Iris pigment epithelial cell (primary cell): ENCODE measurements at regions not wholly inside any gene's neighbourhood (a gene's known extent, or its start where the extent isn't known, plus 50 kb on each side); places are given as distances from the start of the nearest gene placed in this dataset.

ENCODE experiments used
- DNase-seq: peaks from one replicate; pipeline ENCODE4 v3.0.0-alpha.2; 2011; ENCODE audit warnings: low read depth

GRCh38 chrX:69362856-69363255, 141.3 kb upstream of the NALF2 start:
- DNase-seq, result no peak

DNA sequence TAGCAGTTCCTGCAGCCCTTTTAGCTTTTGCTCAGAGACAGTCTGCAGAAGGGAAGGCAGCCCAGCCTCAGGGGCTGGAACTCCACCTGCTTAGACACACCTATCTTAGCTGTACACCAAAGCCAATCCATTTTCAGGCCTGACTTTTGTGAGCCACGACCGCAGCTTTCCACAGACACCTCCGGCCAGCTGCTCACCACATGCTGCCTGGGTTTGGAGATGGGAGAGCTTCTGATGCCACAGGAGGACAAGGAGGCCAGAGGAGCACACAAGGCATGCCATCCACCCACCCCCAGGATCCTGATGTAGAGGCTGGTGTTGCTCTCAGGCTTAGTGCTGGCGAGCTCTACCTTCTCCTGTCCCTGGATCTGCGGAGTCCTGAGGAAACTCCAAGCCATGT, 141.8 kb upstream of the NALF2 start:
- DNase-seq, result no peak

GRCh38 chrX:69361311-69361845, 142.7 kb upstream of the NALF2 start:
- peak; percentile 6 for DNase-seq

GRCh38 chrX:69357317-69357716, 146.8 kb upstream of the NALF2 start:
- DNase-seq, result no peak

GRCh38 chrX:69324851-69325250, 159.6 kb upstream of the PJA1 start:
- DNase-seq, result no peak

GRCh38 chrX:69323786-69324720, 158.8 kb upstream of the PJA1 start:
- DNase-seq, result no peak

DNA sequence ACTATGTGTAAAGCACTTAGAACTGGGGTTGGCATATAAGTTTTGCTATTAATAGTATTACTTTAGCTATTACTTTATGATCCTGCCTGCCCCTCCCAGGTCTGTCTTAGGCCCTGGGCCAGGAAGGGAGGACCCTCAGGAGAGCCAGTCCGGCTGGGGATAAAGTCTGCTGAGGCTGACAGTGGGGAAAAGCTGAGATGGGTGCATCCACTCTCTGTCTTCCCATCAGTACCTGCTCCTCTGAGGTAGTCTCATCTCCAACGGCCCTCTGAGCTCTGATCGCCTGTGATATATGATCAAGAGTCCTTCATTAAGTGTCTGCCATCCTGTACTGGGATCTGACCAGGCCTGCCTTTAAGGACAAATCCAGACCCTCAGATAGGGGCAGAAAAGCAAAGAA, 156.5 kb upstream of the PJA1 start:
- DNase-seq, result no peak

- DNase-seq, result no peak
These were observed 155.9 kb upstream of the PJA1 start for GRCh38 chrX:69321006-69321655.

DNA sequence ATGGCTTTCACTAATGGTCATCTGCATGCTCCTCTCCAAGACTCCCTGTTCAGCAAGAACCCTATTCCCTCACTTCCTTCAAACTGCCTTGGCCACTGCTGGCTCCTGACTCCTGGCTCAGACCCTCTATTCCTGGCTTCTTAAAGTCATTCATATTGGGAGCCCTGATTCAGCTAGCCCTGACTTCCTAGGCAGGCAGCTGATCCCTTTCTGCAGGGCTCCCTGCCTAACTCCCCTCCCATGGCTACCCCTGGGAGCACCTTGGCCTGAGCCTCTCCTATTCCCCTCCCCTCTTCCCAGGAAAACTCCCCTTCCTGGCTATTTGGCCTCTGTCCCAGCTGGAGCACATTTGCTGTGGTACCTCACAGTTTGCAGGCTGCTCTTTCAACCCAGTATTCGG, 154.9 kb upstream of the PJA1 start:
- no peak for DNase-seq

DNA sequence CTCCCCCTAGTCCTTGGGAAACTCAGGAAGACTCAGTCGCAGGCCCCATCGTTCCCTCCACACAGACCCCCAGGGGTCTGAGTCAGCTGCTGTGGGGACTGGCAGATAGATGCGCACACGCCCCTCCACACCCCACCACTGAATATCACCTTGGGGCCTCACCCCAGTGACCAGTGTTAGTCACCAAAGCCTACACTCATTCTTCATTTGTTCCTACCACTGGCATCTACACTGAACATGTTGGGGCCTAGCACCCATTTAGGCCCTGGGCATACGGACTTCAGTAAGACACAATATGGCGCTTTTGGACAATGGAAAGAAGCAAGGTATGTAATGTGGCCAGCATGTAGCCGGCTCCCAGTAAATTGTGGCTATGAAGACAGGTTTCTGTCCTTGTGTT, 154.1 kb upstream of the PJA1 start:
- no peak for DNase-seq

DNA sequence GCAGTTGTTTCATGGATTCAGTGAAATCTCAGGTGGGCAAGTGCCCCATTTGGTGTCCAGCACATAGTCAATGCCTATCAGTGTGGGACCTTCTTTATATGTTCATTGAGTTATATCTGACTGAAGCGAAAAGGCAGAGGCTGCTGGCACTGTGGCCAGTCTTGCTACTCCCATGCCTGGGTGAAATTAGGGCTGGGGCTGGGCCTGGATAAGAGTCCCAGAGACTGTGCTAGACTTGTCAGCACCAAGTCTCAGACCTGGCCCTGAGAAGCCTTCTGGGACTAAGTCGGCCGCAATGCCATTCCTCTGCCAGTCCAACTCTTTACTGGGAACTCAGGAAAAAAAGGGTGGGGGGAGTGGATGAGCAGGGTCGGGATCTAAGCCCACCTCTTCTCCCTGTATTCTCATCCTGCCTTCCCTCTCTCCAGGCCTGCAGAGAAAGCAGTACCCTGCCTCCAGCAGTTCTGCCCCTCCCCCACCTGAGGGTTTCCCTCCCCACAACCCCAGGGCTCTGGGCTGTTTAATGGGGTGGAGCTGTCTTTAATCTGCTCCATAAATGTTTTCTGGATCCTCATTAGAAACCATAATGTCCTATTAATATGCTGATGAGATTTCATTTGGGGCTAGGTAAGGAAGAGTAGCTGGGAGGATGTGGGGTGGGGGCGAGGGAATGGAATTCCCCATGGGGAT, 153.5 kb upstream of the PJA1 start:
- no peak for DNase-seq

DNA sequence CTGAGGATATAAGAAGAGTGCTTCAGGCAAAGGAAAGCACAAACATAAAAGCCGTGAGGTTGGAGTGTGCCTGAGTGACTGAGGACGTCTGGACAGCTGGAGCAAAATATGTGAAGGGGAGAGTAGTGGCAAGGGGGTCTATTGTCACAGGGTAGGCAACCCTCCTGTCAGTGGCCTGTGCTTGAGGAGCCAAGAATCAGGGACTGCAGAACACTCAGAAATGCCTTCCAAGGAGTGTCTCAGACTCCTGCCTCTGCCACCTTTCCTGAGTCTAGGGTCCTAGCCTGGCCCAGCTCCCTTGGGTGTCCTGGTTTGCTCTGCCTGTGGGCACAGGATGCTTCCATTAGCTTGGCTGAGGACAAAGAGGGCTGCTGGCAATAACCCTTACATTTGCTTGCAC, 152.5 kb upstream of the PJA1 start:
- no peak for DNase-seq

DNA sequence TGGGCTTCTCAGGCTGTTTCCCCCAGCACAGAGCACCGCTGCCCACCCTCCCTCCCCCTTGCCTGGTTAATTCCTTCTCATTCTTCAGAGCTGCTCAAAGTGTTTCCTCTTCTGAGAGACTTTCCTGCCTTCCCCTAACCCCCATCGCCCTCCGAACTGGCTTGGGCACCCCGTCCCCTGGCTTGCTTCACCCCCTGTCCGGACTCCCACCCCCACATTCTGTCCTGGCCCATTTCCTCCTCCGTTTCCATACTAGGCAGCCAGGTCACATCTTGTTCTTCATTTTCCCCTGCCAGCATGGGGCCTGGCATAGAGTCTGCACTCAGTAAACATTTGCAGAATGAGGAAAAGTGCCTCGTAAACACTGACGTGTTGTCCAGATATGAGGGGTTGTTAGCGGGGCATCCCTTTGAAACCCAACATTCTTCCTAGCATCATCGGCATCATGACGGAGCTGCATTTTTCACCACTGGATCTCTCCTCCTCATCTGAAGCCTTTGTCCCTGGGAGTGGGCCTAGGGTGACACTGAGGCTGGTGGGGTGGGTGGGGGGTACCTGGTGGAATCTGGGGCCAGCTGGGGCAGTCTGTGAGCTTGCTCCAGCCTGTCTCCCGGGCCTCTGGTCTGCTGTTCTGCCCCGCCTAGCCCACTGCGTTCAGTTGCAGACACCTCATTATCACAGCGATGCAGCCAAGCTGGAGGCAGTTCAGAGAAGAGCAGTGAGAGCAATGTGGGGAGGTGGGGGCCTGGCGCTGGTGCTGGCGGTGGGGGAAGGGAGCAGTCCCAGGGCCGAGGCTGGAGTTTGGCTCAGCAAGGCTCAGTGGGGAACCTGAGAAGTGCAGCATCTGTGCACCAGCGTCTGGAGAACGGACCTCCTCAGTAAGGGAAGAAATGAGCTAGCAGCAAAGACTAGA, 149.4 kb upstream of the PJA1 start:
- no peak for DNase-seq

DNA sequence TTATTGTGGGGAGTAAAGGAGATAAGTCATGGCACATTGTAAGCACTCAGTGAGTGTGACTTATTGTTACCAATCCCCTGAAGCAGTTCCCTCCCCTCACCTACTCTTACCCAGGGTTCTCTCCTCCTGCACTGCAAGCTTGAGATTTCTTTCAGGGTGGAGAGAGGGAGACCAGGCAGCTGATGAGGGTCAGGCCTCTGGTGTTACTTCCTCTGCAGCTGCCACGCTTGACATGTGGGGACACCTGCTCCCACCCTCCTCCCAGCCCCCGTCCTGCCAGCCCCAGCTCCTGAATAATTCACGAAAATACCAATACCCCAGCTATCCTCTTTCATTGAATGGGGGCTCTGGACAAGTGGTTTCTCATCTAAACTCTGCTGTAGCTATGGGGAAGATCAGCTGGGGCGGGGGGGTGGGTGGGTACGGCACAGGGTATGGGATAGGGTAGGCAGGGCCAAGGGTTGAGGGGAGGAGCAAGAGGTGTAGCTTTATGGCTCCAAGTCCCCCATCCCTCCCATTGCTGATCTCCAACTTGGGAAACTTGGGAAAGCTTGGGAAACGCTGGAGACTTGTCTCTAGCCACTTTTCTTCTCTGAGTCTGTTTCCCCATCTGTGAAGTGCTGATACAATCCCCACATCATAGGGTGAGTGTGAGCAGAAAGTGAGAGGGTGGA, 148.5 kb upstream of the PJA1 start:
- no peak for DNase-seq

DNA sequence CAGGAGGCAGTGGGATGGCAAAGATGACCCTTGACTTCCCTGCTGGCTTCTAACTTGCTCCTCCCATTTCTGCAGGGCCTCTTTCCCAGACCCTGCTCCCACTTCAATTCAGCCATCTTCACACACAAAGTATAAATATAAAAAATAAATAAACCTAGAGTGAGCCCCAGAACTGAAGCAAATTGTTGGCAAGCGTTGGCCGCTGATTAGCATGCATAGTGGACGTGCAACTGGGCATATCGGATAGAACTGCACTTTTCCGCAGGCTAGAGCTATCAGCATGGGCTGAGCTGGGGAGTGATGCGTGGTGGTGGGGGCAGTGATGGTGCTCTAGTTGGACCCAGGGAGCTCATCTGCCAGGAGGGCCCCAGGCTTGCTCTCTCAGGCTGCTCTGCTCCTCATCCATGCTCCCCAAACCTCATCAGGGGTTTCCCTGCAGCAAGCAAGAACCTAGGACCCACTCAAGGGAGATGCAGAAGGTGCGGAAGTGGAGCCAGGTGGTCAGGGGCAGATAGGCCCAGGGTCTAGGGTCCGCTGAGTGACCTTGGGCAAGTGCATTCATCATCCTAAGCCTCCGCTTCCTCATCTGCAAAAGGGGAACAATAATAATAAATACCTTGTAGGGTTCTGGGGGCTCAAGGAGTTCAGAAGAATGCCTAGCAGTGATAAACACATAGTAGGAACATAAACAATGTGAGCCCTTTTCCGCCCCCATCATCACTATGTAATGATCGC, 146.8 kb upstream of the PJA1 start:
- DNase-seq, result no peak

DNA sequence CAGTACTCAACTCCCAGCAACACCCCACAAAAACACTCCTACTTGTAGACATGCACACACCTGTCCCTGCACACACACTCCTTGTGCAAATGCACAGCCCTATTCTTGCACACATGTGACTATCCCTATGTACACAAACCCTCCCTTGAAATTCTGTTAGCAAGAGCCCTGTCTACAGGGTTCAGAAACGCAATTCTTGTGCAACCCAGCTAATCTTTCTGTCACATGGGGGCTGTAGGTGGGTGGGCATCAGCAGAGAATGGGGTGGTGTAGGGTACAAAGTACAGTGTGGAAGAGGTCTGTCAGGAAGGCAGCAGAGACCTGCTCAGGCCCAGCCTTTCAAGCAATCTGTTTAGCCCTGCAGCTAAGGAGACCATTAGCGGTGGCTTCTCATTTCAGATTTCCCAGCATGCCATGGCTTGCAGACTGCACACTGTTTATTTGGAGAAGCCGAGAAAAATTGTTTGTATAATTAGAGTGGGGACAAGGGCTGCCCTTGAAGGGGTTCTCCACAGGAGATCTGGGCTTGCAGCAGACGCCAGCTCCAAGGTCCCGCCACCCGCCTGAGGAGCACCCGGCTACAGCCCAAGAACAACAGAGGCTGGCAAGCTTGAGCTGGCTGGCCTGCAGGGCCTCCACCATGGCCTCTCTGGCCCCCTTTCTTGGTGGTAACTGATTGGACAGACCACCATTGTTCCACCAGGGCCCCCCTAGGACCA, 144.0 kb upstream of the PJA1 start:
- DNase-seq, result no peak

GRCh38 chrX:69307756-69308155, 142.5 kb upstream of the PJA1 start:
- DNase-seq, result no peak

- DNase-seq, result no peak
These were observed 141.8 kb upstream of the PJA1 start for GRCh38 chrX:69307029-69307428.

DNA sequence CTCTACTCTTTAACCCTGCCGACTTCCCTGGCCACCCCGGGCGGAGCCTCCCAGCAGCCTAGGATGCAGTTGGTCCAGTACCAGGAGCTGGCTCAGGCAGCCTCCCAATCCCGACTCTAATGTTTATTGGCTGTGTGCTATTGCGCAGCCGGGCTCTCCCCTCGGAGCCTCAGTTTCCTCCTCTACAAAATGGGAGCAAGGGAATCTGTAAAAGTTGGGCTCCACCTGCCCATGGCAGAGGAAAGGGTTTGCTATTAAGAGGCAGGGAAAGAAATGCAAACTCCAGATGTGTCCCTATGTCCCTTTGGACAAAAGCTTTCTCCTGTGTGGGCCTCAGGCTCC, 140.8 kb upstream of the PJA1 start:
- DNase-seq, result no peak
